Colonic mucosa (tissue), 4 donors: ENCODE measurements at regions not wholly inside any gene's neighbourhood (a gene's known extent, or its start where the extent isn't known, plus 50 kb on each side); places are given as distances from the start of the nearest gene placed in this dataset.

ENCODE experiments used
- DNase-seq: peaks from one replicate; pipeline ENCODE4 v3.0.0-alpha.2; 2020
- H3K27ac ChIP-seq: fragments of 200-600 bp; one replicate; pipeline ENCODE4 v1.8.0; 2021
- H3K27me3 ChIP-seq: fragments of 200-600 bp; one replicate; pipeline ENCODE4 v1.8.0; 2021
- H3K36me3 ChIP-seq: fragments of 200-600 bp; one replicate; pipeline ENCODE4 v1.8.0; 2021
- H3K4me1 ChIP-seq: fragments of 200-600 bp; one replicate; pipeline ENCODE4 v1.8.0; 2021; ENCODE audit warnings: mild to moderate bottlenecking
- H3K4me3 ChIP-seq: fragments of 200-600 bp; one replicate; pipeline ENCODE4 v1.8.0; 2021
- H3K9ac ChIP-seq, 2 donors: one replicate each; pipeline ENCODE4 v1.7.0; 2013; ENCODE audit warnings: control low read depth in 2 of 2, low read depth in 2 of 2, low read length in 2 of 2
- H3K9me3 ChIP-seq: fragments of 200-600 bp; one replicate; pipeline ENCODE4 v1.8.0; 2021
- CTCF ChIP-seq: fragments of 200-600 bp; IDR thresholded peaks from one replicate; pipeline ENCODE4 v1.8.0; 2022; ENCODE audit warnings: antibody characterized with exemption, mild to moderate bottlenecking
- intact Hi-C: fragments of 100-400 bp; cut with DNase I; formaldehyde crosslinking; loops from one replicate; pipeline ENCODE4 v1.14.1; 2022
- donor health status: healthy.
- donor health status: DM: no; HTN: no; CAD: no.
- donor health status: DM: no; HTN: no; CAD: no.

GRCh38 chrX:5716666-5717065, 512.0 kb downstream of the NLGN4X start:
- intact Hi-C loops, result no loop called here
- no peak for DNase-seq
- H3K27ac ChIP-seq, result no peak overlapping the region

GRCh38 chrX:5708251-5708650, 520.4 kb downstream of the NLGN4X start:
- Histone ChIP-seq H3K9me3 (no peaks in the 10 kb centered on the region), H3K27me3 (no peaks in the 10 kb centered on the region), H3K9ac (no peak overlapping the region), H3K36me3 (no peaks in the 10 kb centered on the region), H3K4me3 (no peak overlapping the region), H3K4me1 (no peaks in the 10 kb centered on the region), H3K27ac (no peak overlapping the region)
- no peak for DNase-seq
- TF ChIP-seq CTCF, result no peak
- intact Hi-C loops, result no loop called here

More at GRCh38 chrX:5716666-5717065, 512.0 kb downstream of the NLGN4X start:
- Histone ChIP-seq H3K9me3 (no peaks in the 10 kb centered on the region), H3K27me3 (no peaks in the 10 kb centered on the region), H3K36me3 (no peaks in the 10 kb centered on the region), H3K4me1 (no peaks in the 10 kb centered on the region), H3K9ac (no peak overlapping the region), H3K4me3 (no peak overlapping the region)
- no peak for TF ChIP-seq CTCF

- H3K4me3 ChIP-seq, result no peak overlapping the region
- no peak for TF ChIP-seq CTCF
- no peak overlapping the region for H3K27ac ChIP-seq
- H3K36me3 ChIP-seq, result no peaks in the 10 kb centered on the region
- no peaks in the 10 kb centered on the region for H3K4me1 ChIP-seq
- intact Hi-C loops, result no loop called here
- no peaks in the 10 kb centered on the region for H3K27me3 ChIP-seq
- no peak for DNase-seq
- H3K9me3 ChIP-seq, result no peaks in the 10 kb centered on the region
- H3K9ac ChIP-seq, result no peak overlapping the region
These were observed 525.8 kb downstream of the NLGN4X start for GRCh38 chrX:5702890-5703289.

GRCh38 chrX:5695971-5696370, 532.7 kb downstream of the NLGN4X start:
- DNase-seq, result no peak
- Histone ChIP-seq H3K27me3 (no peaks in the 10 kb centered on the region), H3K36me3 (no peaks in the 10 kb centered on the region), H3K27ac (no peak overlapping the region), H3K9ac (no peak overlapping the region), H3K4me3 (no peak overlapping the region), H3K4me1 (no peaks in the 10 kb centered on the region), H3K9me3 (no peaks in the 10 kb centered on the region)
- TF ChIP-seq CTCF, result no peak
- intact Hi-C loops, result no loop called here

GRCh38 chrX:5683996-5684395, 544.7 kb downstream of the NLGN4X start:
- no peaks in the 10 kb centered on the region for H3K4me1 ChIP-seq
- H3K27me3 ChIP-seq, result no peaks in the 10 kb centered on the region
- H3K4me3 ChIP-seq, result no peak overlapping the region
- no peak overlapping the region for H3K9ac ChIP-seq
- TF ChIP-seq CTCF, result no peak
- intact Hi-C loops, result no loop called here
- H3K36me3 ChIP-seq, result no peaks in the 10 kb centered on the region
- DNase-seq, result no peak
- no peaks in the 10 kb centered on the region for H3K9me3 ChIP-seq
- no peak overlapping the region for H3K27ac ChIP-seq

- DNase-seq, result no peak
- no peak for TF ChIP-seq CTCF
- H3K36me3 ChIP-seq, result no peaks in the 10 kb centered on the region
- no peak overlapping the region for H3K9ac ChIP-seq
- H3K27ac ChIP-seq, result no peak overlapping the region
- no peaks in the 10 kb centered on the region for H3K4me1 ChIP-seq
- H3K9me3 ChIP-seq, result no peaks in the 10 kb centered on the region
- H3K27me3 ChIP-seq, result no peaks in the 10 kb centered on the region
- intact Hi-C loops, result no loop called here
- no peak overlapping the region for H3K4me3 ChIP-seq
These were observed 547.5 kb downstream of the NLGN4X start for GRCh38 chrX:5681159-5681558.
